Stromal cell of bone marrow (primary cell): ENCODE measurements at regions not wholly inside any gene's neighbourhood (a gene's known extent, or its start where the extent isn't known, plus 50 kb on each side); places are given as distances from the start of the nearest gene placed in this dataset.
"Not testable (repeated sequence)": the region's sequence is repeated elsewhere in the genome, so short reads cannot be mapped to it uniquely, and the experiment has no call there.

ENCODE experiments used
- DNase-seq: peaks from one replicate; pipeline ENCODE4 v3.0.0-alpha.2; 2012; ENCODE audit warnings: low read depth

GRCh38 chr17:51387986-51388385 lies 127.6 kb downstream of the UTP18 start:
- DNase-seq: no peak

GRCh38 chr17:51389875-51390274 lies 129.5 kb downstream of the UTP18 start:
- no peak for DNase-seq

GRCh38 chr17:51391982-51392654 lies 131.8 kb downstream of the UTP18 start:
- no peak for DNase-seq

GRCh38 chr17:51395621-51396020 lies 135.3 kb downstream of the UTP18 start:
- no peak for DNase-seq

GRCh38 chr17:51397361-51398127 lies 137.2 kb downstream of the UTP18 start:
- DNase-seq: peak; percentile 25

- DNase-seq: no peak
Observed at GRCh38 chr17:51398128-51398525, 137.8 kb downstream of the UTP18 start.

- no peak for DNase-seq
Observed at GRCh38 chr17:51398687-51399086, 138.3 kb downstream of the UTP18 start.

GRCh38 chr17:51401279-51401678 lies 140.9 kb downstream of the UTP18 start:
- no peak for DNase-seq

- no peak for DNase-seq
Observed at GRCh38 chr17:51402899-51403298, 142.6 kb downstream of the UTP18 start.

- no peak for DNase-seq
Observed at GRCh38 chr17:51407576-51407975, 147.2 kb downstream of the UTP18 start.

- no peak for DNase-seq
Observed at GRCh38 chr17:51419476-51419875, 159.1 kb downstream of the UTP18 start.

GRCh38 chr17:51421525-51421924 lies 161.2 kb downstream of the UTP18 start:
- DNase-seq: no peak

GRCh38 chr17:51422634-51423033 lies 162.3 kb downstream of the UTP18 start:
- DNase-seq: no peak

GRCh38 chr17:51423421-51424160 lies 163.2 kb downstream of the UTP18 start:
- DNase-seq: no peak

- no peak for DNase-seq
Observed at GRCh38 chr17:51425773-51426172, 165.4 kb downstream of the UTP18 start.

- DNase-seq: no peak
Observed at GRCh38 chr17:51427323-51427811, 167.0 kb downstream of the UTP18 start.

- DNase-seq: no peak
Observed at GRCh38 chr17:51427856-51428255, 167.5 kb downstream of the UTP18 start.

- no peak for DNase-seq
Observed at GRCh38 chr17:51428668-51429495, 168.5 kb downstream of the UTP18 start.

- DNase-seq: not testable (repeated sequence)
Observed at GRCh38 chr17:51429938-51430337, 169.6 kb downstream of the UTP18 start.

- no peak for DNase-seq
Observed at GRCh38 chr17:51430591-51430990, 170.2 kb downstream of the UTP18 start.

- DNase-seq: no peak
Observed at GRCh38 chr17:51434434-51435170, 174.3 kb downstream of the UTP18 start.
